T-helper 2 cell (primary cell): ENCODE measurements at regions not wholly inside any gene's neighbourhood (a gene's known extent, or its start where the extent isn't known, plus 50 kb on each side); places are given as distances from the start of the nearest gene placed in this dataset.

ENCODE experiments used
- DNase-seq, 5 experiments: peaks; one replicate each; pipeline versions ENCODE4 v3.0.0 to v3.0.0-alpha.2; 2012 to 2022

GRCh38 chr6:126764104-126764503, 354.4 kb upstream of the RSPO3 start:
- DNase-seq, result no peak

GRCh38 chr6:126764671-126765070, 353.8 kb upstream of the RSPO3 start:
- no peak for DNase-seq

GRCh38 chr6:126766820-126767219, 351.7 kb upstream of the RSPO3 start:
- no peak for DNase-seq

DNA sequence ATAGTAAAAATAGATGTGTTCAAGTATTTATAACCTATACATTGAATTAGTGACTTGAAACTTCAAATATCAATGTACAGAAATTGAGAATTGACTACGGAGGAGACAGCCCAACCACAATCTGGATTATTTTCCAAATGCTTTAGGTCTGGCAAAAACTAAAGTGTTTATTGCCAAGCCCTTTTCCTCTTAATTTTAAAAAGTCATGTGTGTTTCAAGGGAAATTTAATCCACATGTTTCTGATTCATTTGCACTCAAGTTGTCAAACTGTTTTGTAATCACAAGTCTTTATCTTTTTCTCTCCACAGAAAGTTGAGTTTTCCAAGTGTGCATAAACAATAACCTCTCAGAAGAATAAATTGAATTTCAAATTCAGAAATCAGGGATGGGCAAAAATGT, 350.8 kb upstream of the RSPO3 start:
- no peak for DNase-seq

GRCh38 chr6:126770176-126770575, 348.3 kb upstream of the RSPO3 start:
- DNase-seq, result no peak

DNA sequence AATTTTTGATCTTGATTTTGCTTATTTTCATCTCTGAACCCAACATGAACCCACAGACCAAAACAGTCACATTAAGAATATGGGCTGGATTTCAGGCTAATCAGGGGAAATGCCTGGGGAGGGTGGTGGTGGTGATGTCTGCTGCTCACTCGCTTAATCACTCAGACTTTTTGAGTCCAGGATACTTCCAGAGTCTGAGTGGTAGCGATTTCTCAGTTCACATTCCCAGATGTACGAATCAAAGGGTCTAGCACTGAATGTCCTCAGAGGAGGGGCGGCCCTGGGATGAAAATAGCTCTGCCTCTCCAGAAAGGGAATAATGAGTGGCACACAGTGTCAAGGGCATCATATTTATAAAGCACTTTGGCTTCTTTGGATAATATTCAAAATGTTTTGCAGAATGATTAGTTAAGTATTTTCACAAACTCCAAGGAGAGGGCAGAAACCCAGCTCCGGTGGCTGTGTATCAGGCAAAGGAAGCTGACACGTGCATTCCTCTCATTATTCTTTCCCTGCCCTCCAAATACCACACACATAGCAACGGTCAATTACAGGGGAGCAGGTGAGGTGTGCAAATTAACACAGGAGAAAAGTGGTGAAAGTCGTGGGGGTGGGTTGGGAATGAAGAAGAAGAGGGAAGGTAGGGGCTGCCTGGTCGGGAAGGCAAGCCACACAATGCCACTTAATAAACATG, 345.2 kb upstream of the RSPO3 start:
- no peak for DNase-seq

DNA sequence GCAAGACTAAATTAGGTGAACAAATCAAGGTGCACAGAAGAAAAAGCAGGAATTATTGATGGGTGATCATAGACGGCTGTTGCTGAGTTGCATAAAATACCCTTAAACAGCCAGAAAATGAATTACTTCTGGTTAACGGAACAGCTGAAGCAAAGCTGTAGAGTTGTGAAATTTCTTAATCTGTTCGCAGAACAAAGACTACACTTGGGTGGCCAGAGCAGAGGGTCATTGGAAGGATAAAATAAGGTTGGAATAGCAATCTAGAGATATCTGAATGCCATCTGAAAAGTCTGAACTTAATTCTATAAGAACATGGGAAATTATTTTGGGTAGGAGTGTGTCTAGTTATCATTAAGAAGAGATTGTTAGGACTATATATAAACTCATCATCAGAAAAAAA, 339.1 kb upstream of the RSPO3 start:
- no peak for DNase-seq

GRCh38 chr6:126781582-126781981, 336.9 kb upstream of the RSPO3 start:
- DNase-seq, result no peak

DNA sequence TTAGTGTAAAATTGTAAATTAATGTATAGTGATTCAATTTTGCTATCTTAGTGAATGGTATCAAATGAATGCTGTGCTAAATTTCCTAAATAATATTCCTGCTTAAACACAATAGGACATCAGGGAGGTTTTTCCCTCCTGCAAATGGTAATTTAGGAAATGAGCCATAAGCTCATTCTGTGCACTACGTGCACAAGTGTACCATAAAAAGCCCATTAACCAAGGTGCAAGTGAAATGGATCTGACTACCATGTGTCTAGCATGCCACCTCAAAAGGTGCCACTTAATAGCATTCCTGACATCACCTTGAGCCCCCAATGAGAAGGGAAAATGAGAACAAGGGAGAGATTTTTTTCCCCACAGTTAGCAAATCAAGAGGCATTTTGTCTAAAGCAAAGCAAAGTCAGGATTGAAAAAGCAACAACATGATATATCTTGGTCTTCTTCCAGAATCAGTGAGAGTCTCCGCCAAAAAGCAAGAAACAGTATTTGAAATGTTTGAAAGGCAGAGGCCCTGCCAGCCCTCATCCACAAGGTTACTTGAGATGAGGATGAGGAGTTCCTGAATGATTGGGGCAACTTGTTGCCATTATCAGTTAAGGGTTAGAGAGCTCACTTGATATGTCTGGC, 334.2 kb upstream of the RSPO3 start:
- DNase-seq, result no peak

GRCh38 chr6:126786262-126786661, 332.2 kb upstream of the RSPO3 start:
- DNase-seq, result no peak

DNA sequence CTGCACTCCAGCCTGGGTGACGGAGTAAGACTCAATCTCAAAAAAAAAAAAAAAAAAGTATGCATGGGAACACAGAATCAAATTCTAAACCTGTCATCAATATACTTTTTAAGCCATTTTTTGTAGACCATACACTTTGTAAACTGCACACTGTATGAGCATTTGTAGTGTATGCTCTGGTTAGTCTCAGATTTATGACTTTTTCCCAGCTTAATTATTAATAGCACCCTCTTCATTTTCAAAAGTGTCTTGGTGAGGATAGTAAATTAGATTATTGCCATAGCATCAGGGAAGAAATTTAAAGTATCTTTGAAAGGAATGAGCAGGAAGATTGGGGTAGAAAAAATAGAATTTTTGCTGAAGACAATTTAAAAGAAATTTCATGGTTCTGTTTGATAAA, 330.8 kb upstream of the RSPO3 start:
- no peak for DNase-seq

DNA sequence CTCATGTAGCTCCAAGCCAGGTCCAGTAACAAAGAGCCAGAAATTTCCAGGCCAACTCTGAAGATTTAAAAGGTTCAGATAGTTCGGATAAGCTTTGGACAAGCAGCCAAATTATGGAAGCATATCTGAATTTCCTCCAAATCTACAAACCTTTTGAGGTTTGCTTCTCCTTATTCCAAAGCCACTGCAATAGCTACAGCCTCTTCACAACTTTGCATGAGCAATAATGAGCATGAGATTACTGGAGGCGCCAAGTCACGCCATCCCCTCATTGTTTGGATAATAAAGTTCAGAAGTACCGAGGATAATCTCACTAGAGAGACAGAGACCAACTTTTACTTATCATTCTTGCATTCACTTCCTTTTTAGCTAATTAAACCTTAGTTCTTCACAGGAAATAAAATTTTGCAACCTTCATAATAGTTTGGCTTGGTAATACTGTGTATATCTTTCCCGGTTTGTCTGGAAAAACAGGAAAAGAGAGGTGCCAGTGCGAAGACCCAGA, 329.6 kb upstream of the RSPO3 start:
- DNase-seq, result no peak

DNA sequence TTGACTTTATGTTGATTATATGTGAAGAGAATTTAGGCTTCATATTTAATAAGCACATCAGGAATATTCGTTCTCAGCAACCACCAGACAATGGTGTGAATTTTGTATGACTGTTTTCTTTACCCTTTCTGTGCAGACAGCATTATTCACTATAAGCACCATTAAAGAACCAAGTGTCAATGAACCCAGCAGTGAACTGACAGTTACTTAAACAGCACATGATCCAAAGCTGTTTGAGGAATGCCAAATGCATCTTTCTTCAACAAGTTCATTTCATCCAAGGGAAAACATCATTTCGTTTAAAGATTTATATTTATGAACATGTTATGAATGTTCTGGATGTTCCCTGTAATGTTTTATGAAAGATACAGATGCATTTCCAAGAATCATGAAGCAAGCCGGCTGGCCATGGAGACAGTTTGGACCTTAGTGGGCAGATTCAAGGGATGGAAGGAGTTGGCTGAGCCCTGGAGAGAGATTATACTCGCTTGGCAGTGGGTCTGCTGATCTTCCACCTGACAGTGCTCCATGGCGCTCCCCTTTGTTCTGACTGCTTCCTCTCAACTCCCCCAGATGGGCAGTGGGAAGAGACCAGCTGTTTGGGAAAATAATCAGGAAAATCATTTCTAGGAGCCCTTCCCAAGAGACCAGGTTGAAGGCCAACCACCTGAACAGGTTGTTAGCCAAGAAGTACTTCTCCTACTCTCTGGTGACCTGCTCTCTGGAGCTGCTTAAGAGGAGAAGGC, 326.0 kb upstream of the RSPO3 start:
- DNase-seq, result no peak

- no peak for DNase-seq
These were observed 323.3 kb upstream of the RSPO3 start for GRCh38 chr6:126795161-126795560.

GRCh38 chr6:126797981-126798380, 320.5 kb upstream of the RSPO3 start:
- no peak for DNase-seq

GRCh38 chr6:126803769-126804168, 314.7 kb upstream of the RSPO3 start:
- DNase-seq, result no peak

DNA sequence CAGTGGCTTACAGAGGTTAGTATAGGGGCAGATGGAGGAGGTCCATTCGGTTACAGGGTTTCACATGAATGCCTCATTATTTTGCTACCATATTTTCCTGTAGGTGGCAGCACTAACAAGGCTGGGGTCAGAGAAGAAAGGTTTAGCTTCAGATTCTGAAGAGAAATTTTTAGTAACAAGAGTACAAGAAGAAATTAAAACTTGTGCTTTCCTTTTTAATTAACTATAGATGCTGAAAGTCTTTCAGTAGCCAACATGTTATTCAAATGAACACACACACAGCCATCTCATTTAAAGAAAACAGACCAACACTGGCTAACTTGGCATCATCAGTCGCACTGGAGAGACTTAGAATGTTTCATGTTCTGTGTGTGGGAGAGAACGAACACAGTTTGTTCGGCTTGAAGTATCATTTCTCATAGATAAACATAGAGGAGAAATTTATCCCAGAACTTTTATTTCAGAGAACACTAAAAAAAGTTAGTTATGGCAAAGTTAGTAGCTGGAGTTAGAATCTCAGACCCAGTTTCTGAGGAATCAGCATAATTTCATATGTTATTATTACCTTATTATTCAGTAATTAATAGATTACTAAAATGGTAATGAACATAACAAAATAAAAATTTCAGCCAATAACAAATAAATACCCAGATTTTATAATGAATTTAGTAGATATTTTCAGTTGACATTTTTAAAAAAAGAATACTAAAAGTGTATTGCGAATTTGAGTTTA, 314.0 kb upstream of the RSPO3 start:
- DNase-seq, result peak in 1 of 5 experiments; percentile 21

DNA sequence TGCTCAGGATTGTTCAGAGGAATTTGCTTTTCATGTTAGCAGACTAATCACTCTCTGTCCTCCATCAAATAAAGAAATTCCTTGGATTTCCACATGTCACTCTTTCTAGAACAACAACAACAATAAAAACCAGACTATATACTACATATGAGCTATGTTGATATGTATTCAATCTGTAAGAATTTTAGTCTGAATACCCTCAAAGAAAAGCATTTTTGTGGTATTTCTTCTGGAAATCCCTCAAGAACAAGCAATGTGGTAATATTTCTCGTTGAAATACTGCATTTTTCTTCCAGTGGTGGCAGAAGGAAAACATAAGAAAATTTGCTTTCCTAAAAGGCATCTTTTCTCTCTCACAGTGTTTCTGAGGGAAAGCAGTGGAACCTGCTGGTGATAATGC, 312.6 kb upstream of the RSPO3 start:
- no peak for DNase-seq

- no peak for DNase-seq
These were observed 310.6 kb upstream of the RSPO3 start for GRCh38 chr6:126807876-126808275.

- no peak for DNase-seq
These were observed 307.1 kb upstream of the RSPO3 start for GRCh38 chr6:126811321-126811720.

- no peak for DNase-seq
These were observed 306.5 kb upstream of the RSPO3 start for GRCh38 chr6:126812010-126812409.

- no peak for DNase-seq
These were observed 305.8 kb upstream of the RSPO3 start for GRCh38 chr6:126812651-126813050.

- DNase-seq, result no peak
These were observed 297.8 kb upstream of the RSPO3 start for GRCh38 chr6:126820634-126821033.
